SK-N-MC (cell line): ENCODE measurements at regions not wholly inside any gene's neighbourhood (a gene's known extent, or its start where the extent isn't known, plus 50 kb on each side); places are given as distances from the start of the nearest gene placed in this dataset.

Experiments
- DNase-seq: peaks from one replicate; pipeline ENCODE4 v3.0.0-alpha.2; 2011; ENCODE audit warnings: low read depth, low spot score
- H3K27ac ChIP-seq: fragments of 200-600 bp; sonication (generic); 2 replicates; pipeline ENCODE4 v1.5.1; 2016; ENCODE audit warnings: mixed run types
- H3K36me3 ChIP-seq: fragments of 200-600 bp; sonication (generic); 2 replicates; pipeline ENCODE4 v1.6.1; 2017; ENCODE audit warnings: antibody characterized with exemption, low read length, mixed read lengths; ENCODE audit not compliant: insufficient read depth
- H3K4me3 ChIP-seq: fragments of 200-600 bp; sonication (generic); 2 replicates; pipeline ENCODE4 v1.5.1; 2016
- H3K9ac ChIP-seq: fragments of 200-600 bp; sonication (generic); 2 replicates; pipeline ENCODE4 v1.8.0; 2017; ENCODE audit warnings: mixed run types, mixed read lengths; ENCODE audit not compliant: insufficient read length
- H3K9me3 ChIP-seq: fragments of 200-600 bp; sonication (generic); 2 replicates; pipeline ENCODE4 v1.6.1; 2017; ENCODE audit warnings: low read depth, mild to moderate bottlenecking, antibody characterized with exemption, low read length, moderate library complexity, mixed read lengths
- EZH2 ChIP-seq: fragments of 200-600 bp; sonication (generic); IDR thresholded peaks from one replicate; pipeline ENCODE4 v1.6.1; 2017; ENCODE audit warnings: antibody characterized with exemption
- FOXP2 ChIP-seq: optimal IDR thresholded peaks from 2 replicates; pipeline ENCODE3; 2011; ENCODE audit warnings: mild to moderate bottlenecking, moderate library complexity; ENCODE audit not compliant: insufficient read depth; ENCODE audit errors: extremely low read length, control extremely low read depth
- POLR2AphosphoS5 ChIP-seq: IDR thresholded peaks from 2 replicates; pipeline ENCODE4 v1.6.1; 2012; ENCODE audit warnings: mild to moderate bottlenecking, low read depth, low read length, borderline replicate concordance

DNA sequence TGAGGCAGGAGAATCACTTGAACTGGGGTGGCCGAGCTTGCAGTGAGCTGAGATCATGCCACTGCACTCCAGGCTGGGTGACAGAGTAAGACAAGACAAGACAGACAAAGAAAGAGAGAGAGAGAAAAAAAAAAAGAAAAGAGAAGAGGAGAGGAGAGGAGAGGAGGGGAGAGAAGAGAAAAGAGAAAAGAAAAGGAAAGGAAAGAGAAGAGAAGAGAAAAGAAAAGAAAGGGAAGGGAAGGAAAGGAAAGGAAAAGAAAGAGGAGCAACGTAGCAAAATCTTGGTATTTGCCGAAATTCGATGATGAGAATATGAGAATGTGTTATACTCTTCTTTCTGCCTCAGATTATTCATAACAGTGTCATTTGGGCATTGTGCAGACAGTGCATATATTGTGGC lies 101.2 kb upstream of the PFKP start:
- Histone ChIP-seq H3K27ac (no peak overlapping the region), H3K9ac (no peak overlapping the region), H3K9me3 (no peaks in the 10 kb centered on the region), H3K36me3 (no peaks in the 10 kb centered on the region), H3K4me3 (no peak overlapping the region)
- no peak for TF ChIP-seq FOXP2
- no peak for TF ChIP-seq POLR2AphosphoS5
- TF ChIP-seq EZH2 = no peak
- DNase-seq = no peak

DNA sequence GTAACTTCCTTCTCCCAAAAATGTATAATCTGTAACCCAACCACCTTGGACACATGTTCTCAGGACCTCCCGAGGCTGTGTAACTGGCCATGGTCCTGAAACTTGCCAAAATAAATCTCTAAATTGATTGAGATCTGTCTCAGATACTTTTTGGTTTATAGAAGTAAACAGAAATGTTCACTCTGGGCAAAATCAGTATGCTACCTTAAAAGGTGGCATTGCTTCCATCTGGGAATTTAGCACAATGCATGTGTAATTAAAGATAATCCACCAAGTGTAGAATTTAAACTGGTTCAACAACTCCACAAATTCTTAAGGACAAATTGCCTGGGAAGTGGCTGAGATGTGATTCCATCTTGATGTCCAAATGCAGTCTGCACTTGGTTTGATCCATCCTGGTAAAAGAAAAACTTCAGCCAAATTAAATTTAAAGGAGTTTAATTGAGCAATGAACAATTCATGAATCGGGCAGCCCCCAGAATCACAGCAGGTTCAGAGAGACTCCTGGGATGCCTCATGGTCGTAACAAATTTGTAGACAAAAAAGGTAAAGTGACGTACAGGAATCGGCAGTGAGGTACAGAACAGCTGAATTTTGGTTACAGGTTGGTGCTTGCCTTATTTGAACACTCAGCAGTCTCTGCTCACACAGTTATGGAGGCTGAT lies 102.6 kb upstream of the PFKP start:
- TF ChIP-seq POLR2AphosphoS5 (no peak), EZH2 (no peak), FOXP2 (no peak)
- H3K27ac ChIP-seq = no peak overlapping the region
- no peak overlapping the region for H3K9ac ChIP-seq
- DNase-seq = no peak
- no peak overlapping the region for H3K4me3 ChIP-seq
- H3K9me3 ChIP-seq = no peaks in the 10 kb centered on the region
- no peaks in the 10 kb centered on the region for H3K36me3 ChIP-seq

- H3K36me3 ChIP-seq = no peaks in the 10 kb centered on the region
- H3K9ac ChIP-seq = no peak overlapping the region
- H3K9me3 ChIP-seq = no peaks in the 10 kb centered on the region
- DNase-seq = no peak
- TF ChIP-seq POLR2AphosphoS5 = no peak
- no peak for TF ChIP-seq EZH2
- TF ChIP-seq FOXP2 = no peak
- no peak overlapping the region for H3K27ac ChIP-seq
- no peak overlapping the region for H3K4me3 ChIP-seq
Observed at GRCh38 chr10:2963889-2964631, 103.3 kb upstream of the PFKP start.

DNA sequence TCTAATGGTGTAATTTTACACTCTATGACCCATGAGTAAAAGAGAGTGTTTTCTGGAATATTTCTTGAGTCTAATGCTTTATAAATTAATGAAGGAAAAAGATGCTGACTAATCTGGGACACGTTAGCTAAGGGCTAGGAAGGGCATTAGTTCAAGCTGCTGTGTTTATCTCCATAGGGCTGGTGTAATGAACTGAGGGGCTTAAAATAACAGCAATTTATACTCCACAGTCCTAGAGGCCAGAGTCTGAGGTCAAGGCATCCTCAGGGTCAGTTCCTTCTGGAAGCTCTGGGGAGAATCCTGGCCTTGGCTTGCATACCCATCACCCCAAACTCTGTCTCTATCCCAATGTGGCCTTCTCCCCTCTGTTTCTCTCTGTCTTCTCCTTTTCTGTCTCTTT lies 105.2 kb upstream of the PFKP start:
- no peaks in the 10 kb centered on the region for H3K36me3 ChIP-seq
- no peak overlapping the region for H3K4me3 ChIP-seq
- H3K9me3 ChIP-seq = no peaks in the 10 kb centered on the region
- no peak overlapping the region for H3K9ac ChIP-seq
- no peak for TF ChIP-seq FOXP2
- TF ChIP-seq POLR2AphosphoS5 = no peak
- TF ChIP-seq EZH2 = no peak
- DNase-seq = no peak
- no peak overlapping the region for H3K27ac ChIP-seq

DNA sequence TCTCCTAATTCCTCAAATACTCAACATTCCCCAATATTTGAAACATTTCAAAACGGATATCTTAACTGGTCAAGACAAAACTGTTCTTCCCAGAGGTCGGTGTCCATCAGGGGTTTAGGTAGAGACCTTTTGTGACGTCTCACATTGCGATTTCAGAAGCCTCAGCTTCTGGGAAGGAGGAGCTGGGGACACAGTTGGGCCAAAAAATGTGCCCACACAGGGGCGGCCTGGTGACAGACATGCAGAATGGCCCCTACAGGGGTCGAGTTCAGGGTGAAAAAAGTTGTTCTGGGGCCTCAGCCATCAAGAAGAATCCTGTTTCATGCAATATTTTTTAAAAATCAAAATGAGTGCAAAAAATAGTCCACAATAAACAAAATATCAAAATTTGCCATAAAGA lies 108.7 kb upstream of the PFKP start:
- no peaks in the 10 kb centered on the region for H3K9me3 ChIP-seq
- no peak for TF ChIP-seq FOXP2
- TF ChIP-seq EZH2 = no peak
- TF ChIP-seq POLR2AphosphoS5 = no peak
- H3K27ac ChIP-seq = no peak overlapping the region
- H3K9ac ChIP-seq = no peak overlapping the region
- DNase-seq = no peak
- H3K4me3 ChIP-seq = no peak overlapping the region
- no peaks in the 10 kb centered on the region for H3K36me3 ChIP-seq

DNA sequence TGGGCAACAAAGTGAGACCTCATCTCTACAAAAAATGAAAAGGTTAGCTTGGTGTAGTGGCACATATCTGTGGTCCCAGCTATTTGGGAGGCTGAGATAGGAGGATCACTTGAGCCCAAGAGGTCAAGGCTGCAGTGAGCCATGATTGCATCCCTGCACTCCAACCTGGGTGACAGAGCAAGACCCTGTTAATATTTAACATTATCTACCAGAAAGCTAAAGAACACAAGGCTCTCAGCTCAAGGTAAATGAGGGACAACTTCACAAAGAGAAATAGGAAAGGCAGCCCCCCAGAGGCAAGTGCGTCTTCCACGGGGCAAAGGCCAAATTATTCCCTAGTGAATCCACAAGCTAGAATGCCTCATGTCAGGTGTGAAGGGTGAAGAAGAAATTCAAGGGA lies 109.6 kb upstream of the PFKP start:
- TF ChIP-seq FOXP2 = no peak
- no peak for TF ChIP-seq EZH2
- no peak for TF ChIP-seq POLR2AphosphoS5

GRCh38 chr10:2955064-2955463 lies 112.3 kb upstream of the PFKP start:
- Histone ChIP-seq H3K27ac (no peak overlapping the region), H3K9ac (no peak overlapping the region), H3K36me3 (no peaks in the 10 kb centered on the region), H3K9me3 (no peaks in the 10 kb centered on the region), H3K4me3 (no peak overlapping the region)
- no peak for DNase-seq
- TF ChIP-seq FOXP2 = no peak
- TF ChIP-seq EZH2 = no peak
- TF ChIP-seq POLR2AphosphoS5 = no peak

More for the DNA sequence above, 109.6 kb upstream of the PFKP start:
- Histone ChIP-seq H3K27ac (no peak overlapping the region), H3K36me3 (no peaks in the 10 kb centered on the region), H3K4me3 (no peak overlapping the region), H3K9ac (no peak overlapping the region), H3K9me3 (no peaks in the 10 kb centered on the region)
- no peak for DNase-seq

DNA sequence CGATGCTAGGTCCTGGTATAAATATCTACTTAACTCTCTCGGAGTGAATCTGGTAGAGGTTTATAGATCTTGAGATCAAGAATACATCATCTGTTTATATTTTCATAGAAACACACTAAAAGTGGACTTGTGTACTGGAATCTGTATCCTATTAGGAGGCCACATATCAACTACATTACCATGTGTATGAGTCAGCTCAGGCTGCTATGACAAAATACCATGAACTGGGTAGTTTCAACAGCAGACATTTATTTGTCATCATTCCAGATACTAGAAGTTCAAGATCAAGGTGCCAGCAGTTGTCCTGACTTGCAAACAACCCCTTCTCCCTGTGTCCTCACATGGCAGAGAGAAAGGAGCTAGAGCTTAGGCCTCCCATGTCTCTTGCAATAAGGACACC lies 113.9 kb upstream of the PFKP start:
- Histone ChIP-seq H3K9ac (no peak overlapping the region), H3K27ac (no peak overlapping the region), H3K4me3 (no peak overlapping the region), H3K9me3 (no peaks in the 10 kb centered on the region), H3K36me3 (no peaks in the 10 kb centered on the region)
- no peak for DNase-seq
- TF ChIP-seq EZH2 (no peak), FOXP2 (no peak), POLR2AphosphoS5 (no peak)

DNA sequence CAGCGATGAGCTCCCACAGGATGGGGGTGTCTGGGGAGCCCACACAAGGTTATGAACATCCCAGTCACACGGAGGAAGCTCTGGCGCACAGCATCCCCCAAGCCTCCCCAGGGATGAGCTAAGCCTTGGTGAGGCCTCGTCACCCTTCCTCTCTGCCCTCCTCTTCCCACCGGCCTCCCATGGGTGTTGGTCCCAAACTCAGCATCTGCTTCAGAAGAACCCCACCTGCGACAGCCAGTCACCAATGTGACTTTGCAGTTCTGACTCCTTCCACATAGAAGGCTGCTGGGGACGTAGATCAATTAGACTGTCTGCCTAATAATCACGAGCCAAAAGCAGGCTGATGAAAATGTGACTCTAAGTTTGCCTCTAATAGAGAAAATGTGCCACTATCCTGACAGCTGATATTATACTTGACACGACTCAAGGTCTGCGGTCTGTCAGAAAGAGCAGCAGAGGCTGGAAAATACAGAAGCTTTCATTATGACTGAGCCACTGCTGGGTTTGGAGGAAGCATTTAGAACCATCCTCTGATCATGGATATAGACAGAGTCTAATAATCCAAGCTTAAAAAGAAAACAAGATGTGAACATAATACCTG lies 116.0 kb upstream of the PFKP start:
- H3K4me3 ChIP-seq = no peak overlapping the region
- no peak overlapping the region for H3K9ac ChIP-seq
- no peaks in the 10 kb centered on the region for H3K36me3 ChIP-seq
- DNase-seq = no peak
- no peak overlapping the region for H3K27ac ChIP-seq
- TF ChIP-seq EZH2 = no peak
- TF ChIP-seq FOXP2 = no peak
- no peak for TF ChIP-seq POLR2AphosphoS5
- H3K9me3 ChIP-seq = no peaks in the 10 kb centered on the region
